Adrenal gland (tissue), 5 donors: ENCODE measurements at regions not wholly inside any gene's neighbourhood (a gene's known extent, or its start where the extent isn't known, plus 50 kb on each side); places are given as distances from the start of the nearest gene placed in this dataset.
"Not testable (repeated sequence)": the region's sequence is repeated elsewhere in the genome, so short reads cannot be mapped to it uniquely, and the experiment has no call there.

Source experiments
- CTCF ChIP-seq, 6 experiments: fragments of 450-650 bp in 4 of 6; fragments of 200-600 bp in 2 of 6; sonication (generic) in 1 of 6; IDR thresholded peaks; 1 replicate in 5 of 6; 2 replicates in 1 of 6; pipeline versions ENCODE4 v1.5.1 to v1.8.0; 2016 to 2021; ENCODE audit warnings: antibody characterized with exemption in 6 of 6, mild to moderate bottlenecking in 2 of 6, moderate library complexity in 1 of 6
- POLR2A ChIP-seq, 2 donors: fragments of 450-650 bp; IDR thresholded peaks; one replicate each; pipeline ENCODE4 v1.6.1; 2017; ENCODE audit warnings: antibody characterized with exemption in 2 of 2, mild to moderate bottlenecking in 2 of 2, moderate library complexity in 1 of 2
- donor health status: DM: no; HTN: no; CAD: no.

- TF ChIP-seq CTCF, POLR2A (IDR thresholded peaks at IDR 0.05): not testable (repeated sequence)
Observed at GRCh38 chr16:33932191-33932590, 472.8 kb downstream of the TP53TG3F start.
